ENCODE measurements at regions not wholly inside any gene's neighbourhood (a gene's known extent, or its start where the extent isn't known, plus 50 kb on each side); places are given as distances from the start of the nearest gene placed in this dataset.

DNA sequence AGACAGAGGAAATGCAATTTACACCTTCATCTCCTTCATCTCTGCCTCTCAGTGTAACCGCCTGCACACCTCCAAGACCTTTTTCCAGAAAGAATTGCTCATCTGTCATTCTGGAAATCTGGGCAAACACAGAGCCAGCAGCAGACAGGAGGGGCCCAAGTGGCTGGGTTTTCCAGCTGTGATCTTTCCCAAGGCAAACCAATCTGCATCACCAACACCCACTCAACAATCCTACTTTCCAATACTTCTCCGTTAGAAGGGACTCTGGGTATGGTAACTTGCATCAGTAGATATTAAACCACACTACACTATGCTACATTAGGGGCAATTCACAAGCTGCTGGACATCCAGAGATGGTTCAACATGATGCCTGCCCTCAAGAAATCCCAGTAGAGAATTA lies 781.8 kb upstream of the AUTS2 start:
- Histone ChIP-seq H3K27me3 (ENCODE audit: control insufficient read depth, low read length) (no peaks in the 10 kb centered on the region), H3F3A (ENCODE audit: control insufficient read depth, insufficient read depth) (no peaks in the 10 kb centered on the region), H3K36me3 (ENCODE audit: control insufficient read depth, low read length) (no peaks in the 10 kb centered on the region), H3K9me2 (replicated peaks; ENCODE audit: control insufficient read depth, low read length) (no peaks in the 10 kb centered on the region), H3K9me3 (ENCODE audit: control insufficient read depth, insufficient read depth, low read length) (no peaks in the 10 kb centered on the region), H3K4me2 (ENCODE audit: low read length) (no peak overlapping the region), H4K20me1 (ENCODE audit: control insufficient read depth, insufficient read depth, low read depth, low read length) (no peaks in the 10 kb centered on the region), H3K27ac (ENCODE audit: low read depth, low read length) (no peak overlapping the region), H3K79me2 (ENCODE audit: control insufficient read depth, low read length) (no peaks in the 10 kb centered on the region), H3K4me1 (ENCODE audit: control insufficient read depth, low read length) (no peaks in the 10 kb centered on the region), H3K4me3 (ENCODE audit: low read length) (no peak overlapping the region)
- no peak for TF ChIP-seq EZH2phosphoT487 (IDR thresholded peaks at IDR 0.05; ENCODE audit: borderline replicate concordance, low read length)
- TF ChIP-seq, protein P1, sequence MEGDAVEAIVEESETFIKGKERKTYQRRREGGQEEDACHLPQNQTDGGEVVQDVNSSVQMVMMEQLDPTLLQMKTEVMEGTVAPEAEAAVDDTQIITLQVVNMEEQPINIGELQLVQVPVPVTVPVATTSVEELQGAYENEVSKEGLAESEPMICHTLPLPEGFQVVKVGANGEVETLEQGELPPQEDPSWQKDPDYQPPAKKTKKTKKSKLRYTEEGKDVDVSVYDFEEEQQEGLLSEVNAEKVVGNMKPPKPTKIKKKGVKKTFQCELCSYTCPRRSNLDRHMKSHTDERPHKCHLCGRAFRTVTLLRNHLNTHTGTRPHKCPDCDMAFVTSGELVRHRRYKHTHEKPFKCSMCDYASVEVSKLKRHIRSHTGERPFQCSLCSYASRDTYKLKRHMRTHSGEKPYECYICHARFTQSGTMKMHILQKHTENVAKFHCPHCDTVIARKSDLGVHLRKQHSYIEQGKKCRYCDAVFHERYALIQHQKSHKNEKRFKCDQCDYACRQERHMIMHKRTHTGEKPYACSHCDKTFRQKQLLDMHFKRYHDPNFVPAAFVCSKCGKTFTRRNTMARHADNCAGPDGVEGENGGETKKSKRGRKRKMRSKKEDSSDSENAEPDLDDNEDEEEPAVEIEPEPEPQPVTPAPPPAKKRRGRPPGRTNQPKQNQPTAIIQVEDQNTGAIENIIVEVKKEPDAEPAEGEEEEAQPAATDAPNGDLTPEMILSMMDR (IDR thresholded peaks at IDR 0.05; ENCODE audit: low read depth, low read length, poor library complexity, severe bottlenecking) = no peak

DNA sequence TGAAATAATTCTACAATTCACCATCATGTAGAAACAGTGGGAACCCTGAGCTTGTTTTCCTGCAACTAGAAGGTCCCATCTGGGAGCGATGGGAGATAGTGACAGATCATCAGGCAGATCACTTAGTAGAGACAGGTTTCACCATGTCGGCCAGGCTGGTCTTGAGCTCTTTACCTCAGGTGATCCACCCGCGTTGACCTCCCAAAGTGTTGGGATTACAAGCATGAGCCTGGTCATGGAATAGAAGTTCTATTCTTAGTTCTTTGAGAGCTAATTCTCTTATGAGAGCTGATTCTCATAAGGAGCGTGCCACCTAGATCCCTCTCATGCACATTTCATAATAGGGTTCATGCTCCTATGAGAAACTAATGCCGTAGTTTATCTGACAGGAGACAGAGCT lies 778.0 kb upstream of the AUTS2 start:
- H4K20me1 ChIP-seq (ENCODE audit: control insufficient read depth, insufficient read depth, low read depth, low read length) = no peaks in the 10 kb centered on the region
- no peaks in the 10 kb centered on the region for H3K79me2 ChIP-seq (ENCODE audit: control insufficient read depth, low read length)
- H3K27ac ChIP-seq (ENCODE audit: low read depth, low read length) = no peak overlapping the region
- H3K9me2 ChIP-seq (replicated peaks; ENCODE audit: control insufficient read depth, low read length) = no peaks in the 10 kb centered on the region
- no peak overlapping the region for H3K4me3 ChIP-seq (ENCODE audit: low read length)
- TF ChIP-seq, protein P1 (IDR thresholded peaks at IDR 0.05; ENCODE audit: low read depth, low read length, poor library complexity, severe bottlenecking) = no peak
- TF ChIP-seq EZH2phosphoT487 (IDR thresholded peaks at IDR 0.05; ENCODE audit: borderline replicate concordance, low read length) = no peak
- H3F3A ChIP-seq (ENCODE audit: control insufficient read depth, insufficient read depth) = no peaks in the 10 kb centered on the region
- no peaks in the 10 kb centered on the region for H3K4me1 ChIP-seq (ENCODE audit: control insufficient read depth, low read length)
- no peaks in the 10 kb centered on the region for H3K27me3 ChIP-seq (ENCODE audit: control insufficient read depth, low read length)
- H3K4me2 ChIP-seq (ENCODE audit: low read length) = no peak overlapping the region
- no peaks in the 10 kb centered on the region for H3K9me3 ChIP-seq (ENCODE audit: control insufficient read depth, insufficient read depth, low read length)
- H3K36me3 ChIP-seq (ENCODE audit: control insufficient read depth, low read length) = no peaks in the 10 kb centered on the region

DNA sequence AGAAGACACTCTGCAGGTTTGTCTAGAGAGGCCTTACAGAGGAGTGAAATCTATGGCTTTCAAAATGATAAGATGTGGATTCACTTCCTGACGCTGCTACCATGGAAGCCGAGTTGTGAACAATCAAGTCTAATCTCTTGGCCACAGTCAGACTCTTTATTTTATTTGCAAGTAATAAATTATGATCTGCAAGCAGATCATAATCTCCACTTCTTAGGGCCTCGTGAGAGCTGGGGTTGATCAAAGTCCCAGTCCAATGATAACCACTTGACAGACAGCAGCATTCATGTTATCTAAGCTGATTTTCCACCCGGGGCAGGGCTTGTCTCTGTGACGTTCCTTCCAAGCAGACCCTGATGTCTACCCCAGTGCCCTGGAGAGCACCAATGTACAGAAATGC lies 776.4 kb upstream of the AUTS2 start:
- Histone ChIP-seq H4K20me1 (ENCODE audit: control insufficient read depth, insufficient read depth, low read depth, low read length) (no peaks in the 10 kb centered on the region), H3K4me2 (ENCODE audit: low read length) (no peak overlapping the region), H3K27ac (ENCODE audit: low read depth, low read length) (no peak overlapping the region), H3K9me2 (replicated peaks; ENCODE audit: control insufficient read depth, low read length) (no peaks in the 10 kb centered on the region), H3F3A (ENCODE audit: control insufficient read depth, insufficient read depth) (no peaks in the 10 kb centered on the region), H3K9me3 (ENCODE audit: control insufficient read depth, insufficient read depth, low read length) (no peaks in the 10 kb centered on the region), H3K4me3 (ENCODE audit: low read length) (no peak overlapping the region), H3K4me1 (ENCODE audit: control insufficient read depth, low read length) (no peaks in the 10 kb centered on the region), H3K36me3 (ENCODE audit: control insufficient read depth, low read length) (no peaks in the 10 kb centered on the region), H3K27me3 (ENCODE audit: control insufficient read depth, low read length) (no peaks in the 10 kb centered on the region), H3K79me2 (ENCODE audit: control insufficient read depth, low read length) (no peaks in the 10 kb centered on the region)
- TF ChIP-seq EZH2phosphoT487 (IDR thresholded peaks at IDR 0.05; ENCODE audit: borderline replicate concordance, low read length) = no peak
- TF ChIP-seq, protein P1 (IDR thresholded peaks at IDR 0.05; ENCODE audit: low read depth, low read length, poor library complexity, severe bottlenecking) = no peak

All from DOHH2 (cell line).